HAP-1 (cell line): ENCODE measurements at regions not wholly inside any gene's neighbourhood (a gene's known extent, or its start where the extent isn't known, plus 50 kb on each side); places are given as distances from the start of the nearest gene placed in this dataset.

ENCODE experiments used
- DNase-seq, 2 experiments: peaks; one replicate each; pipeline ENCODE4 v3.0.0-alpha.2; 2016 to 2020; ENCODE audit warnings: low spot score in 2 of 2
- H3K27me3 ChIP-seq: fragments of 250-450 bp; sonication (Bioruptor Pico); 2 replicates; pipeline ENCODE4 v1.5.1; 2020; ENCODE audit warnings: low read depth, mild to moderate bottlenecking, moderate library complexity
- H3K36me3 ChIP-seq: fragments of 250-450 bp; sonication (Bioruptor Pico); replicated peaks from 2 replicates; pipeline ENCODE4 v1.5.1; 2020; ENCODE audit warnings: mild to moderate bottlenecking
- H3K4me1 ChIP-seq: fragments of 250-450 bp; sonication (Bioruptor Pico); 2 replicates; pipeline ENCODE4 v1.5.1; 2020; ENCODE audit warnings: mild to moderate bottlenecking
- H3K4me3 ChIP-seq: fragments of 250-450 bp; sonication (Bioruptor Pico); 2 replicates; pipeline ENCODE4 v1.5.1; 2020; ENCODE audit warnings: mild to moderate bottlenecking, moderate library complexity
- H3K9me3 ChIP-seq: fragments of 250-450 bp; sonication (Bioruptor Pico); 2 replicates; pipeline ENCODE4 v1.5.1; 2020; ENCODE audit warnings: mild to moderate bottlenecking, moderate library complexity
- in situ Hi-C: fragments of 300-500 bp; cut with MboI; formaldehyde crosslinking; loops from 3 replicates; pipeline ENCODE4 v1.14.3; 2020; ENCODE audit warnings: low sequenced_read_pairs, inconsistent platforms, mixed read lengths

GRCh38 chr1:94725566-94725965 lies 94.6 kb upstream of the SLC44A3 start:
- Histone ChIP-seq H3K4me1 (peaks cover 8% of the 10 kb centered on the region), H3K27me3 (no peaks in the 10 kb centered on the region), H3K4me3 (no peak overlapping the region), H3K9me3 (no peaks in the 10 kb centered on the region), H3K36me3 (no peaks in the 10 kb centered on the region)
- DNase-seq: no peak
- in situ Hi-C loops: no loop called here

GRCh38 chr1:94723894-94724293 lies 96.3 kb upstream of the SLC44A3 start:
- Histone ChIP-seq H3K4me1 (peaks cover 8% of the 10 kb centered on the region), H3K36me3 (no peaks in the 10 kb centered on the region), H3K27me3 (no peaks in the 10 kb centered on the region), H3K9me3 (no peaks in the 10 kb centered on the region), H3K4me3 (no peak overlapping the region)
- no peak for DNase-seq
- in situ Hi-C loops: no loop called here

- H3K9me3 ChIP-seq: no peaks in the 10 kb centered on the region
- H3K36me3 ChIP-seq: no peaks in the 10 kb centered on the region
- H3K27me3 ChIP-seq: no peaks in the 10 kb centered on the region
- H3K4me1 ChIP-seq: peaks cover 8% of the 10 kb centered on the region
- no peak overlapping the region for H3K4me3 ChIP-seq
- DNase-seq: no peak
- in situ Hi-C loops: no loop called here
These were observed 96.7 kb upstream of the SLC44A3 start for GRCh38 chr1:94723463-94723862.

GRCh38 chr1:94722181-94722580 lies 98.0 kb upstream of the SLC44A3 start:
- no peaks in the 10 kb centered on the region for H3K9me3 ChIP-seq
- H3K4me3 ChIP-seq: no peak overlapping the region
- H3K36me3 ChIP-seq: no peaks in the 10 kb centered on the region
- in situ Hi-C loops: no loop called here
- H3K27me3 ChIP-seq: no peaks in the 10 kb centered on the region
- no peak for DNase-seq
- no peaks in the 10 kb centered on the region for H3K4me1 ChIP-seq

GRCh38 chr1:94721240-94721639 lies 98.9 kb upstream of the SLC44A3 start:
- in situ Hi-C loops: no loop called here
- no peaks in the 10 kb centered on the region for H3K4me1 ChIP-seq

GRCh38 chr1:94719926-94720793 lies 100.0 kb upstream of the SLC44A3 start:
- DNase-seq: no peak
- Histone ChIP-seq H3K4me1 (no peaks in the 10 kb centered on the region), H3K4me3 (no peak overlapping the region), H3K9me3 (no peaks in the 10 kb centered on the region), H3K27me3 (no peaks in the 10 kb centered on the region), H3K36me3 (no peaks in the 10 kb centered on the region)
- in situ Hi-C loops: no loop called here

More at GRCh38 chr1:94721240-94721639, 98.9 kb upstream of the SLC44A3 start:
- H3K27me3 ChIP-seq: no peaks in the 10 kb centered on the region
- no peak for DNase-seq
- H3K36me3 ChIP-seq: no peaks in the 10 kb centered on the region
- H3K4me3 ChIP-seq: no peak overlapping the region
- H3K9me3 ChIP-seq: no peaks in the 10 kb centered on the region

- Histone ChIP-seq H3K36me3 (no peaks in the 10 kb centered on the region), H3K4me1 (no peaks in the 10 kb centered on the region), H3K9me3 (no peaks in the 10 kb centered on the region), H3K4me3 (no peak overlapping the region), H3K27me3 (no peaks in the 10 kb centered on the region)
- DNase-seq: no peak
- in situ Hi-C loops: no loop called here
These were observed 103.2 kb upstream of the SLC44A3 start for GRCh38 chr1:94716965-94717364.

- no peaks in the 10 kb centered on the region for H3K9me3 ChIP-seq
- DNase-seq: no peak
- no peak overlapping the region for H3K4me3 ChIP-seq
- H3K36me3 ChIP-seq: no peaks in the 10 kb centered on the region
- no peaks in the 10 kb centered on the region for H3K27me3 ChIP-seq
- H3K4me1 ChIP-seq: no peaks in the 10 kb centered on the region
- in situ Hi-C loops: no loop called here
These were observed 104.8 kb upstream of the SLC44A3 start for GRCh38 chr1:94715321-94715720.

- no peak for DNase-seq
- in situ Hi-C loops: no loop called here
- H3K4me3 ChIP-seq: no peak overlapping the region
- no peaks in the 10 kb centered on the region for H3K27me3 ChIP-seq
- no peaks in the 10 kb centered on the region for H3K36me3 ChIP-seq
- H3K9me3 ChIP-seq: no peaks in the 10 kb centered on the region
- H3K4me1 ChIP-seq: no peaks in the 10 kb centered on the region
These were observed 105.6 kb upstream of the SLC44A3 start for GRCh38 chr1:94714552-94714951.

GRCh38 chr1:94714152-94714551 lies 106.0 kb upstream of the SLC44A3 start:
- Histone ChIP-seq H3K36me3 (no peaks in the 10 kb centered on the region), H3K9me3 (no peaks in the 10 kb centered on the region), H3K4me1 (no peaks in the 10 kb centered on the region), H3K27me3 (no peaks in the 10 kb centered on the region), H3K4me3 (no peak overlapping the region)
- in situ Hi-C loops: no loop called here
- DNase-seq: no peak

- Histone ChIP-seq H3K4me3 (no peak overlapping the region), H3K9me3 (no peaks in the 10 kb centered on the region), H3K4me1 (no peaks in the 10 kb centered on the region), H3K27me3 (no peaks in the 10 kb centered on the region), H3K36me3 (no peaks in the 10 kb centered on the region)
- in situ Hi-C loops: no loop called here
- DNase-seq: no peak
These were observed 106.5 kb upstream of the SLC44A3 start for GRCh38 chr1:94713472-94714141.

GRCh38 chr1:94709891-94710581 lies 110.1 kb upstream of the SLC44A3 start:
- no peak for DNase-seq
- no peaks in the 10 kb centered on the region for H3K4me1 ChIP-seq

GRCh38 chr1:94708811-94709210 lies 111.3 kb upstream of the SLC44A3 start:
- H3K36me3 ChIP-seq: no peaks in the 10 kb centered on the region
- no peak overlapping the region for H3K4me3 ChIP-seq
- no peaks in the 10 kb centered on the region for H3K4me1 ChIP-seq
- H3K9me3 ChIP-seq: no peaks in the 10 kb centered on the region
- no peaks in the 10 kb centered on the region for H3K27me3 ChIP-seq
- in situ Hi-C loops: no loop called here
- DNase-seq: no peak

More at GRCh38 chr1:94709891-94710581, 110.1 kb upstream of the SLC44A3 start:
- H3K4me3 ChIP-seq: no peak overlapping the region
- H3K27me3 ChIP-seq: no peaks in the 10 kb centered on the region
- in situ Hi-C loops: no loop called here
- H3K36me3 ChIP-seq: no peaks in the 10 kb centered on the region
- H3K9me3 ChIP-seq: no peaks in the 10 kb centered on the region

- no peaks in the 10 kb centered on the region for H3K27me3 ChIP-seq
- H3K4me1 ChIP-seq: no peaks in the 10 kb centered on the region
- H3K36me3 ChIP-seq: no peaks in the 10 kb centered on the region
- H3K9me3 ChIP-seq: no peaks in the 10 kb centered on the region
- no peak overlapping the region for H3K4me3 ChIP-seq
- in situ Hi-C loops: no loop called here
- DNase-seq: no peak
These were observed 111.9 kb upstream of the SLC44A3 start for GRCh38 chr1:94708299-94708685.
